ENCODE measurements at regions not wholly inside any gene's neighbourhood (a gene's known extent, or its start where the extent isn't known, plus 50 kb on each side); places are given as distances from the start of the nearest gene placed in this dataset.

- no peak for DNase-seq (ENCODE audit: low read depth)
Measured at GRCh38 chr16:51405361-51405760, 254.3 kb upstream of the SALL1 start.

GRCh38 chr16:51404386-51404785 is 253.3 kb upstream of the SALL1 start:
- DNase-seq (ENCODE audit: low read depth), result no peak
- no peak for TF ChIP-seq CTCF (IDR thresholded peaks at IDR 0.05; ENCODE audit: insufficient read depth, low read depth, low read length)

More at GRCh38 chr16:51405361-51405760, 254.3 kb upstream of the SALL1 start:
- Histone ChIP-seq H3K27me3 (ENCODE audit: control insufficient read depth, insufficient read depth, low read length) (no peaks in the 10 kb centered on the region), H3K36me3 (ENCODE audit: control insufficient read depth, insufficient read depth, low read length) (no peaks in the 10 kb centered on the region), H3K4me3 (ENCODE audit: low read depth, low read length) (no peak overlapping the region)
- CTCF ChIA-PET, result no interaction called here
- no peak for TF ChIP-seq CTCF (IDR thresholded peaks at IDR 0.05; ENCODE audit: insufficient read depth, low read depth, low read length)
- POLR2A ChIA-PET, result no interaction called here

GRCh38 chr16:51402785-51403184 is 251.7 kb upstream of the SALL1 start:
- TF ChIP-seq CTCF (IDR thresholded peaks at IDR 0.05; ENCODE audit: insufficient read depth, low read depth, low read length), result no peak
- no peak for DNase-seq (ENCODE audit: low read depth)
- Histone ChIP-seq H3K4me3 (ENCODE audit: low read depth, low read length) (no peak overlapping the region), H3K36me3 (ENCODE audit: control insufficient read depth, insufficient read depth, low read length) (no peaks in the 10 kb centered on the region), H3K27me3 (ENCODE audit: control insufficient read depth, insufficient read depth, low read length) (no peaks in the 10 kb centered on the region)
- CTCF ChIA-PET, result interaction anchor here (1.0 kb wide), 2 partner anchors 136 to 250 kb away, joined by 3 read pairs; no protein-coding TSS in a partner anchor
- POLR2A ChIA-PET, result no interaction called here

More at GRCh38 chr16:51404386-51404785, 253.3 kb upstream of the SALL1 start:
- Histone ChIP-seq H3K27me3 (ENCODE audit: control insufficient read depth, insufficient read depth, low read length) (no peaks in the 10 kb centered on the region), H3K36me3 (ENCODE audit: control insufficient read depth, insufficient read depth, low read length) (no peaks in the 10 kb centered on the region), H3K4me3 (ENCODE audit: low read depth, low read length) (no peak overlapping the region)
- ChIA-PET CTCF (no interaction called here), POLR2A (no interaction called here)

GRCh38 chr16:51402298-51402697 is 251.2 kb upstream of the SALL1 start:
- ChIA-PET POLR2A (no interaction called here), CTCF (interaction anchor here (1.0 kb wide), 2 partner anchors 136 to 250 kb away, joined by 3 read pairs; no protein-coding TSS in a partner anchor)
- Histone ChIP-seq H3K27me3 (ENCODE audit: control insufficient read depth, insufficient read depth, low read length) (no peaks in the 10 kb centered on the region), H3K4me3 (ENCODE audit: low read depth, low read length) (no peak overlapping the region), H3K36me3 (ENCODE audit: control insufficient read depth, insufficient read depth, low read length) (no peaks in the 10 kb centered on the region)
- TF ChIP-seq CTCF (IDR thresholded peaks at IDR 0.05; ENCODE audit: insufficient read depth, low read depth, low read length), result no peak
- DNase-seq (ENCODE audit: low read depth), result no peak

GRCh38 chr16:51401673-51402072 is 250.6 kb upstream of the SALL1 start:
- no peak for DNase-seq (ENCODE audit: low read depth)
- no peak overlapping the region for H3K4me3 ChIP-seq (ENCODE audit: low read depth, low read length)
- ChIA-PET POLR2A (no interaction called here), CTCF (interaction anchor here (1.0 kb wide), 2 partner anchors 137 to 249 kb away, joined by 3 read pairs; no protein-coding TSS in a partner anchor)
- H3K36me3 ChIP-seq (ENCODE audit: control insufficient read depth, insufficient read depth, low read length), result no peaks in the 10 kb centered on the region
- H3K27me3 ChIP-seq (ENCODE audit: control insufficient read depth, insufficient read depth, low read length), result no peaks in the 10 kb centered on the region
- TF ChIP-seq CTCF (IDR thresholded peaks at IDR 0.05; ENCODE audit: insufficient read depth, low read depth, low read length), result no peak

Data from BJ (cell line).